Neural progenitor cell (in vitro differentiated cells): ENCODE measurements at regions not wholly inside any gene's neighbourhood (a gene's known extent, or its start where the extent isn't known, plus 50 kb on each side); places are given as distances from the start of the nearest gene placed in this dataset.

Source experiments
- CTCF ChIP-seq: fragments of 200-600 bp; sonication (generic); IDR thresholded peaks from 2 replicates; pipeline ENCODE4 v1.5.1; 2017; ENCODE audit warnings: antibody characterized with exemption, mild to moderate bottlenecking
- EZH2 ChIP-seq: fragments of 200-600 bp; sonication (generic); IDR thresholded peaks from 2 replicates; pipeline ENCODE4 v1.6.1; 2017; ENCODE audit warnings: antibody characterized with exemption, mild to moderate bottlenecking, moderate library complexity

DNA sequence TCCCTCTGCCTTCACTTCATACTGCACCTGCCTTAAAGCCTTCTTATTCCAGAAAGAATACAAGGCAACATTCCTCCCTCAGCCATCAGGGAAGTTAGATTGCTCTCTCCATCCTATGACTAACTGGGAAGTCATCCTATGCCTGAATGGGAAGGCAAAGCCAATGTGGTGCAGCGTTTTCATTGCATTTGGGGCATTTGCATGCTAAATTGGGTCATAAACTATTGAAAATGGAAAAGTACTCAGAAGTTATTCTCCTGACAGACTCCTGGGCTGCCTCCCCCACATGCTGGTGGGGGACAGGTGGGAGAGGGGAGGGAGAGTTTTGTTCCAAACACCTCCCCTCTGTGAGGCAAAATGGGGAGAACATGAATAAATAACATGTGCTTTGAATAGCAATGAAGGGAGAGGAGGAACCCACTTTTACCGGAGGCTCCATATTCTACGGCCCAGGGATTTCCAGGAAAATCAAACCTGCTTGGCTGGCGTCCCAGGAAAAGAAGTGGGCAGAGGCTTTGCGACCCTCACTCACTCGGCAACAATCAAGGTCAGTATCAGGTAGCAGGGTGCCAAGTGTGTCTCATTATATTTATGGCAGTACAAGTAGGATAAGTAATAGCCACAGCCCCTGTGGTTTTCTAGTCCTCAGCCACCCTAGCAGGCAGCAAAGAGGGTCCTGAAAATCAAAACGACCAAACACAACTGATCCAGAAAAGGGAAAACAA, 84.1 kb downstream of the BOD1L2 start:
- TF ChIP-seq CTCF (no peak), EZH2 (no peak)
